Stomach (tissue), 4 donors: ENCODE measurements at regions not wholly inside any gene's neighbourhood (a gene's known extent, or its start where the extent isn't known, plus 50 kb on each side); places are given as distances from the start of the nearest gene placed in this dataset.

Experiments used
- EP300 ChIP-seq: sonication (generic); formaldehyde crosslinking; IDR thresholded peaks from one replicate; pipeline ENCODE4 v1.6.1; 2017; ENCODE audit warnings: antibody characterized with exemption
- TF ChIP-seq, protein P1 (sequence below), 7 experiments: fragments of 450-650 bp in 4 of 7; fragments of 200-600 bp in 3 of 7; sonication (generic) in 3 of 7; IDR thresholded peaks; one replicate each; pipeline ENCODE4 v1.5.1; 2016 to 2019; ENCODE audit warnings: antibody characterized with exemption in 7 of 7, control low read depth in 2 of 7, mild to moderate bottlenecking in 1 of 7

DNA sequence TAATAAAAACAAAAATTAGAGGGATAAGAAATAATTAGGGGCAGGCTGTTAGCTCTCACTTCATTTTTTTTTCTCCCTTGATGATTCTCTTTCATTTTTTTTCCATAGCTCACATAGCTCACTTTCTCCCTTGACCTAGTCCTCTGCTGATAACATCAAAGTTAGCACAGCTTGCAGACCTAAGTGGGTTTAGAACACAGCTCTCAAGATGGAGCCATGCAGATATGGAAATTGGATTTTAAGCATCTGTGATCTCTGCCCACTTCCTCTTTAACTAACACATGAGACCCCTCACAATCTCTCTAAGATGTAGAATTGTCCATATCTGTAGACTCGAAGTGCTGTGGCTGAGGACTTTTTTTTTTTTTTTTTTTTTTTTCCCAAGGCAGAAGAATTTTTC, 257.1 kb downstream of the SOX4 start:
- TF ChIP-seq EP300 = no peak
- TF ChIP-seq, protein P1, sequence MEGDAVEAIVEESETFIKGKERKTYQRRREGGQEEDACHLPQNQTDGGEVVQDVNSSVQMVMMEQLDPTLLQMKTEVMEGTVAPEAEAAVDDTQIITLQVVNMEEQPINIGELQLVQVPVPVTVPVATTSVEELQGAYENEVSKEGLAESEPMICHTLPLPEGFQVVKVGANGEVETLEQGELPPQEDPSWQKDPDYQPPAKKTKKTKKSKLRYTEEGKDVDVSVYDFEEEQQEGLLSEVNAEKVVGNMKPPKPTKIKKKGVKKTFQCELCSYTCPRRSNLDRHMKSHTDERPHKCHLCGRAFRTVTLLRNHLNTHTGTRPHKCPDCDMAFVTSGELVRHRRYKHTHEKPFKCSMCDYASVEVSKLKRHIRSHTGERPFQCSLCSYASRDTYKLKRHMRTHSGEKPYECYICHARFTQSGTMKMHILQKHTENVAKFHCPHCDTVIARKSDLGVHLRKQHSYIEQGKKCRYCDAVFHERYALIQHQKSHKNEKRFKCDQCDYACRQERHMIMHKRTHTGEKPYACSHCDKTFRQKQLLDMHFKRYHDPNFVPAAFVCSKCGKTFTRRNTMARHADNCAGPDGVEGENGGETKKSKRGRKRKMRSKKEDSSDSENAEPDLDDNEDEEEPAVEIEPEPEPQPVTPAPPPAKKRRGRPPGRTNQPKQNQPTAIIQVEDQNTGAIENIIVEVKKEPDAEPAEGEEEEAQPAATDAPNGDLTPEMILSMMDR (IDR thresholded peaks at IDR 0.05) = no peak
